HG02623 (cell line): ENCODE measurements at regions not wholly inside any gene's neighbourhood (a gene's known extent, or its start where the extent isn't known, plus 50 kb on each side); places are given as distances from the start of the nearest gene placed in this dataset.

Experiments
- ATAC-seq: cut with Tn5 transposase; IDR thresholded peaks from one replicate; pipeline ENCODE4 v1.9.1; 2021; ENCODE audit warnings: moderate library complexity; ENCODE audit not compliant: unreplicated experiment

DNA sequence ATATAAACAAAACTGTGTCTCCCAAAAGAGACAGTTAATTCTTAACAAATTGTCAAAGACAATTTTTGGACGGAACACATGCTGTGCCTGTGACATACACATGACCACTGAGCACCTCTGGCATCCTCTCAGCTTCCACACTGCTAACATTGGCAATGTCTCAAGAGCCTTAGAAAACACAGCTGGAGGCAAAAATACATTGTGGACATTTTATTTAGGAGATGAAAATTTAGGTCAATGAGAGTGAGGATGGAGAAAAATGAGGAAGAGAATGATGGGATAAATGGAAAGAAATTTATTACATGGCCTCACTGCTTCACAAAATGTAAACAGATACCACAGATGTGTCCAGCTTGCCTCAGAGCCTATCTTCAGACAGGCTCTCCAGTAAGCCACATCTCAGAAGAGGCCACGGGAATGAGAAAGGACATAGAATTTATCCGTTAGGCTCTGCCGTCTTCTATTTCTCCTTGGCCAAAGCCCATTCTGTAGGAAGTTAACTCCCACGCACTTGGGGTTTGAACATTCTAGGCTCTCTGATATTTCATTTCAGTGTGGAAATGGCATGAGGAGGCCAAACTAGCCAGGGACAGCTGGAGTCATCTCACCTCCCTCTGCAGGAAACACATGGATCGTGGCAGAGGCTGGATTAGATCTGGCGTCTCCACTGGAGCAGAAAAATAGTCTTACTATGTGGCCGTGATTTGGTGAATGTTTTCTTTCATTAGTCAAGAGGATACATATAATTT is 519.4 kb upstream of the DSEL start:
- no peak for ATAC-seq

DNA sequence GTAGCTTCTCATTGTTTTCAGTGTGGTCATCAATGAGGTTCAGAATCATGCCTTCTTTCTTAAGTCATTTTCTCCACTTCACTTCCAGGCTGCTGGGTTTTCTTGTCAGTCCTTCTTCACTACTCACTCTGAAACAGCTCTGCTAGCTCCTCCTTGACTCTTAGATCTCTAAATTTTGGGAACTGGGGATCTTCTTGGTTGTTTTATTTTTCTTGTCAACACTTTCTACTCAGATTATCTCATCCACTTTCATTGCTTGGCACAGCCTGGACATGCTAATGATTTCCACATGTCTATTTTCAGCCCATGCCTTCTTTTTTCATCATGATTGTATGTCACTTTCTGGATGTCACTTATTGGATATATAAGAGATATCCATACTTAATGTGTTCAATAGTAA is 517.8 kb upstream of the DSEL start:
- no peak for ATAC-seq

DNA sequence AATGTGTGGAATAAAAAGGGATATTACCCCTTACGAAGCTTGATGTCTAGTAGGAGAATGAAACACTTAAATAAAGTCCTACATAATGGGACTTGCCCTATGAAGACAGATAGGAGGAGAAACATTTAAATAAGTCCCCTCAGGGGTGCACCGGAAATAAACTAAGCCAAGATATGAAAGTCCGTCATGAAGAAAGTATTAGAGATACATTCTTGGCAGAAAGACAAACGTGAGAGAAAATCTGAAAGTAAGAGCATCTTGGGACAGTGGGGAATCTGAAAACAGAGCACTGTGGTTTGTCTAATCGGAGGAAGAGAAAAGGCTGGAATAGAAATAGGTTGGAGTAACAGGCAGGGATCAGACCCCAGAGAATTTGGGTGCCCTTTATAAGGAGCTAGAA is 516.9 kb upstream of the DSEL start:
- ATAC-seq: no peak

DNA sequence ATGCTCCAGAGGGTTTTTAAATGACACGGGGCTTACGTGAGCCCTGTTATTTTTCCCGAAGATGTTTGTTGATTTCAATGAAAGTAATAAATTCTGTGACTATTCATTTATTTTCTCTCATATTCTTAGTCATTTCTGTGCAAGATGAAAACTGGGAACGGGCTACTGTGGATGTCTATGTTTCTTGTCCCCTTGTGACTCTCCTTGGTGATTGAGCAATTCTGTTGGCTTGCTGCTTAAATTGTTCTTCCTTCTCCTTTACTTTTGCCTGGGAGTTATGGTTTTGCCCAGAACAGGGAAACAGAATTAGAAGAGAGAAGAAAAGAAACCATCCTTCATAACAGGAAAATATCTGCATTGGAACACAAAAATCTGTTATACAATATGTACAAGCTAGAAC is 508.2 kb upstream of the DSEL start:
- no peak for ATAC-seq

DNA sequence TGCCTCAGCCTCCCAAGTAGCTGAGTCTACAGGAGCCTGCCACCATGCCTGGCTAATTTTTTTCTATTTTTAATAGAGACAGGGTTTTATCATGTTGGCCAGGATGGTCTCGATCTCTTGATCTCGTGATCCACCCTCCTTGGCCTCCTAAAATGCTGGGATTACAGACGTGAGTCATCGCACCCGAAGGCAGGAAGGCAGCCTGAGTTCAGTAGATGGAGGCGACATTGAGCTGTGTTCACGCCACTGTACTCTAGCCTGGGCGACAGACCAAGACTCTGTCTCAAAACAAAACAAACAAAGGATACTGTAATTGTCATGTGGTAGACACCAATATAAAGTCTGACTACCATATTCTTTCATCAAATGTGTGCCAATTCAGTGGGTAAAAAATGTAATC is 500.9 kb upstream of the DSEL start:
- ATAC-seq: no peak

DNA sequence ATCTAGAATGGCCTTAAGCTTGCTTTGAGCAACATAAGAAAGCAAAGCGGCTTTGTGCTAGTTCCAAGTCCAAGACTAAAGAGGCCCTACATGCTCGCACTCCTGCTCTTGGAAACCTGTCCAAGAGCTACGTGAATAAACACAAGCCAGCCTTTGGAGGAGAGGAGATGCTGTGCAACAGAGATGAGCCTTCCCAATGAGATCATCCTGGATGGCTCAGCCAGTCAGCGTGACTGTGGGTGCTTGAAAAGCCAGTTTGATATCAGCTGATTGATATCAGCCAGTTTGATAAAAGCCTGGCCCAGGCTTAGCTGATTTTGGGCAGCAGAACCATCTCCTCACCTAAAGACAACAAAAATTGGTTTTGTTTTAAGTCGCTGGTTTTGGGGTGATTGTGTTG is 481.0 kb upstream of the DSEL start:
- ATAC-seq: no peak

DNA sequence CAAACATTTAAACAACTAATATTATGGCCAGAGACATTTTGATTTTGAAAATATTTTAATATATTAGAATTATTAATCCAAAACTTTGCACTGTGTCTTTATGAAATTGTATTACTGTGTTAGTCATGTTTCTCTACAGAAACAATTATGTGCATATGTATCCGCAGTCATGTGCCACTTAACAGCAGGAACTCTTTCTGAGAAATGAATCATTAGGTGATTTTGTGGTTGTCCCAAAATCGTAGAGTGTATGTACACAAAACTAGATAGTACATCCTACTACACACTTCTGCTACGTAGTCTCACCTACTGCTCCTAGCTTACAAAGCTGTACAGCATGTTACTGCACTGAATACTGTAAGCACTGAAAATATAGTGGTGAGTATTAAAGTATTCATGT is 479.2 kb upstream of the DSEL start:
- ATAC-seq: no peak

DNA sequence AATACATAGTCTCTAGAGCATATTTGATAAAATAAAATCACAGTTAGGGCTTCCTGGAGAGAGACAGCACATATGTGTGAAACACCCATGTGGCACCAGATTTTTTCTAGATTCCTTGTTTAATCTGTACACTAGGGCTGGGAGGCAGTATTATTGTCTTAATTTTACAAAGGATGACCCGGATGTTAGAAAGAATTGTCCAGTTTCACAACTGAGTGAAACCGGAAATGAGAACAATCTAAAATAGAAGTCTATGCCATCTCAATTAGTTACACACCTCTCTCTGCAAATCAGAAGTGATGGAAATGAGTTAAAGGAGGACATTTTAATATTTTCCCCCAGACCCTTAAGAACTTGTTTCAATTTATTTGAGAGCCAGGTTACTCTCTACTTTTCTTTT is 463.7 kb upstream of the DSEL start:
- no peak for ATAC-seq

DNA sequence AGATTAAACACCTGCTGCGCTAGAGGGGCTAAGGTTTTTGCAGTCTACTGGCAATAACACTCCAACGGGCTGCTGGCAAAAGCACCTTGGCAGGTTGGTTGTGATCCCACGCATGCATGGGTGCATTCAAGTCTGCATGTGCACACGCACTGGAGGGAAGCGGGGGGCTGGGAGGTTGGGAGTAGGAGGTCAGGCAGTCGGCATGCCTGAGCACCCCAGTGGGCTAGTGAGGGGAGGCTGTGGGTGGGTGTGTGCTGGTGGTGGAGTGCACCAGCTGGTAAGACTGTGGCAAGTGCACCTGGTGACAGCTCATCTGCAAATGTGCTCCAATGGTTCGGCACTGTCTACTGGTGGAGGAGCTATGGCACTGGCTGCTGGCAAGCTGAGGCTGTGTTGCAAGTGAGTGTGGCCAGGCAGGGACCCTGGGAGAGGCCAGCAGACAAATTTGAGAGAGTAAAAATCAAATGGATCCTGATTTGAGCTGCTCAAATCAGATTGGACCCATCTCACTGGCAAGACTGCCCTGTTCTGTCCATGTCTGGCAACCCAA is 460.6 kb upstream of the DSEL start:
- ATAC-seq: no peak

DNA sequence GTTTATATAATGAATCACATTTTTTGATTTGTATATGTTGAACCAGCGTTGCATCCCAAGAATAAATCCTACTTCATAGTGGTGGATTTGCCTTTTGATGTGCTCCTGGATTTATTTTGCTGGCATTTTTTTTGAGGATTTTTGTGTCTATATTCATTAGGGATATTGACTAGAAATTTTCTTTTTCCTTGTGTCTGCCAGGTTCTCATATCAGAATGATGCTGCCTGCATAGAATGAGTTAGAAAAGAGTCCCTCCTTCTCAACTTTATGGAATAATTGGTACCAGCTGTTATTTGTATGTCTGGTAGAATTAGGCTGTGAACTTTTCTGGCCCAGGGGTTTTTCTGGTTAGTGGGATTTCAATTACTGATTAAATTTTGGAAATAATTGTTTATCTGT is 457.4 kb upstream of the DSEL start:
- no peak for ATAC-seq

DNA sequence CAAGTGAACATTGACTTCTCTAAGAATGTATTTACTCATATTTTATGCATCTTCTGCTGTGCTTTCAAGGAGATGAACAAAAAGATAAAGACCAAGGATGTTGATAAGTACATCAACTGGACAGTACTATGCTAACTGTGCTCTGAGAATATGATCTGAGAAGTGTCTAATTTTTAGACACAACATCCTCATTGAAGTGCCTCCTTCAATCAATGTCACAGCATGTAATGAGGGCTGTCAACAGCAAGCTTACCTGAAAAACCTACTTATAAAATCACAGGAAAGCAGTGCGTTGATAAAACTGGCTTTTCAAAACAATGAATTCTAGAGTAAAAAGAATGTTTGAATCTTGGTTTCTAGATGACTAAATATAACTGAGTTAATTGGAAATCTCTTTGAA is 452.9 kb upstream of the DSEL start:
- ATAC-seq: no peak

DNA sequence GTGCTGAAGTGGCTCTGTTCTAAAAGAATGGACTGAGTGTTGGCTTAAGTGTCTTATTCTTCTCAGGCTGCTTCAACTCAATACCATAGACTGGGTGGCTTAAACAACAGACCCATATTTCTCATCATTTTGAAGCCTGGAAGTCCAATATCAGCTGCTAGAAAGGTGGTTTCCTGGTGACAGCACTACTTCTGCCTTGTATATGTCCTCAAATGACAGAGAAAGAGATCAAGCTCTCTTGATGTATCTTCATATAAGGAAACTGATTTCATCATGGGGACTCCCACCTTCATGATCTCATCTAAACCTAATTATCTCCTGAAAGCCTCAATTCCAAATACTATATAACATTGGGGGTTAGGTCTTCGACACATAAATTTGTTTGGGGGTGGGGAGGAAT is 449.7 kb upstream of the DSEL start:
- no peak for ATAC-seq

DNA sequence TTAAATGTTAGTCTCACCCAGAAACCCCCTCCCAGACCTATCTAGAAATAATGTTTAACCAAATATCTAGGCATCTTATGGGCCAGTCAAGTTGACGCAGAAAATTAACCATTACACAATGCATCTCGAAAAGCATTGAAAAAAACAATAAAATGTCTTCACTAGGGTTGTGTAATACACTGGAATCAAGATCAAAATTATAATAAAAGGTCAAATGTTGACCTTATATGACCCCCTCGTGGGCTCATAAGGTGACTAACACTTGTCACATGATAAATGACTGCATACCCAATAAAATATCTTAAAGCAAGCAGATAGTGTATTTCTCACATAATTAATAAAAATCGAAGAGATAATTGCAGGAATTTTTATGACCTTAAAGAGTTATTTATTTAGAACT is 447.9 kb upstream of the DSEL start:
- no peak for ATAC-seq

DNA sequence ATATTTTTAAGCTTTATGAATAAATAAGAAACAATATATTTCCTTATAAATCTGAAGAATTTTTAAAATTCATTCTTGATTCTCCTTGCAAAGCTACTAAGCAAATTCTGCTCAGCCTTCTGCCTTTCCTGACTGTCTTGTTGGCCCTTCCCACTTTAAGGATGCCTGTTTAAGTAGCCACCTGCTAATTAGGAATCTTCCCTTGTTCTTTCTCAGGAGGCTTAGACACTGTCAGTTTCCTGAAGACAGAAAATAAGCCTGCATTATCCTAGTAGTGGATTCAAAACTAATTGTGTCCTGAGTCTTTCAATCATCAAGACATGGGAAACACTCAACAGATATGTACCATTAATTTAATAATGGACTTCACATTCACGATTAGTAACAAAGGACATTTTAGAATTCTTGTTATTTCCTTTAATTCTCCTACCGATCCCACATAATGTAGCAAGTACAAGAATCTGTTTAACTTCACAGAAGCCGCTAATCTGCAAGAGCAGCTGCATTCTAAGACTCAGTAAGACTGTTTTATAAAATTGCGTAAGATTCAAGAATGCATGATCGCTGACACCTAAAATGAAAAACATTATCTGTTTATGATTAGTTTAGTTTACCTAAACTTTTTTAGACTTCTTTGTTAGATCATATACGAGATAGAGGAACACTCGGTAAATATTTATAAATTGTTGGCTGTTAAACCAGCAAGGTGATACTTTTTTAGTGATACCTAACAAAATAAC is 445.4 kb upstream of the DSEL start:
- ATAC-seq: no peak

DNA sequence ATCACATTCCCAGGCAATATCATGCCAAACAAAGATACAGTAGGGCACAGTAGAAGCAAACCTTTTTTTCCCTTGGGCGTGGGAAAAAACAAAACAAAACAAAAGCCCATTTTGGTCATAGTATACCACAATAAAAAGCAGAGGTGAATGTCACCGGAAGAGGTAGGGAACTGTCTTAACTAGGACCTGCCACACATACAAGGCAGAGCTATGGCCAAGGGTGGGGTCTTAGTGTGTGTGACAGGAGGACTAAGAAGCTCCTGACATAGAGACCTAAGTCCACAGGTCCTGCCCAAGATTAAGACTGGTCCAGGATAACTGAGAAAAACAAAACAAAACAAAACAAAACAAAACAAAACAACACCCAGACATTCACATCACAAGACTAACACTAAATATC is 441.2 kb upstream of the DSEL start:
- no peak for ATAC-seq

DNA sequence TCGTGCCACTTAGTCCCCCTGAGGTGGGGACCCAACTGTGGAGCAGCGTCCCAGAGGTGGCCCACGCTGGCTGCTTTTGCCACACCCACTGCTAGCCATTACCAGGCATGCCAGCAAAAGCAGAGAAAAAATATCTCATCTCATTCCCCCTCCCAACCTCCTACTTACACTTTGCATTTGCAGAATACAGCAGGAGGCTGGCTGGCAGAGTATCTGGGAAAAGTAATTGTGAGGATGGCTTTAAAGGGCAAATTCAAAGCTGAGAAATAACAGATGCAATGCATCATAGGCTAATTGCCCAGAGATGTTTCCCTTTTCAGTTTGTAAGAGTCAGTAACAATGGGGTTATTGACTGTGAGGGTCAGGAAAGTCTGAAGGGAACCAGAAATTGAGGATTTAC is 438.1 kb upstream of the DSEL start:
- no peak for ATAC-seq

DNA sequence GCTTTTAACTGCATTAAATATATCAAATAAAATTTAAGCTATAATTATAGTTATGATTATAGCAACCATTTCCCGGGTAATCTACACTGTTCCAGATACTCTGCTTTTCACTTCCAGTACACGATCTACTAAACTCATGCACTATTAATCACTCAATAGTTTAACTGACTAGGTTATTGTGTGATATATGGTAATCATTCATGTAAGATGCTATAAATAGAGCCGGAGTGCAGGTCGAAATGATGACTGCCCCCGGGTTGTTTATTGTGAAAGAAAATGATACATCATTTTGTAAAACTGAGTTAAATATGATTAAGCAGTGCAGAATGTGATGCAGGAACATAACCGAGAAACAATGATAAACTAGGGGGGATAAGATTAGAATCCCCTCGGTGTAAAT is 434.6 kb upstream of the DSEL start:
- ATAC-seq: no peak

DNA sequence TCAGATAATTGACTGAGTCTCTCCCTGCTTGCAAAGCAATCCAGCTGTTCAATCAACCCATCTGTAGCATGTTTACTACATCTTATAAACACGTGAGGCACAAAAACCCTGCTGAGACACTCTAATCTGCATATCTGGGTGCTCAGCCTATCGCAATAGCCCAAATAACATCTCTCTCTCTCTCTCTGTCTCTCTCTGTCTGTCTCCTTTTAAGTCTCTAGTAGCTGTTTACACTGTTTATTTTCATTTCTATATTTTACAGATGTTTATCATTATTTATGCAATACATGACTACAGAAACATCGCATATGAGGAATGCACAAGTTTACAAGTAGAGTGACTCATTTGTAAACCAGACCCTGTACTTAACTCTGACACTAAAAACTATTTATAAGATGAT is 422.1 kb upstream of the DSEL start:
- no peak for ATAC-seq

DNA sequence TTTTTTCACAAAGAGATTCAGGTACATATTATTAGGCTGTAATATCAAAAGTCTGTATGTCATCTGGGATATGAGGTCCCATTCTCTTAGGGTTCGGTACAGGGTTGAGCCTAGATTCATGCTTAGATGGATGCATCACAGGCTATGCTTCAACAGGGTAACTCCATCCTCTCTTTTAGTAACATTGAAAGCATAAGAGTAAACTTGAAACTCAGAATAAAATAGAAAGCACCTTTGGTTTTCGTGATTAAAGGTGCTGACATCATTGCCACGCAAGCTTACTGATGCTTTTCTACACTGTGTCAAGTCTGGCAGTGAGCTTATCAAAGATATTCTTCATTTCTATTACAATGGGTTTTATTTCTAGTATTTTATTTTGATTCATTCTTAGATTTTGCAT is 419.1 kb upstream of the DSEL start:
- no peak for ATAC-seq

DNA sequence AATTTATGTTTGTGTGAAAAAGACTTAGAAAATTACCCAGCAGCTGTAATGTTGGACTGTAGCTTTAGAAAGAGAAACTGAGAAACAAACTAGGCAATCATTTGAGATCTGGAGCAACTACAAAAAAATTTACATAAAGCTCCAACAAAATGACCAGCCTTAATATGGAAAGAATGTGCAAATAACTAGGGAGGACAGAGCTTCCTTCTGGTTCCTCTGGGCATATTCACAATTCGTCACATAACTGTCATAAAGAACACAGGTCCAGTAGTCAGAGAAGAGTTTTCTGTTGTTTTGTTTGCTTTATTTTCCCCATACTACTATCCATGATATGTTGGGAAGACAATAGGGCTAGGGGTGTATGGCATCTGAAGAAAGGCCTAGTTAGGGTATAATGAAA is 416.8 kb upstream of the DSEL start:
- no peak for ATAC-seq

DNA sequence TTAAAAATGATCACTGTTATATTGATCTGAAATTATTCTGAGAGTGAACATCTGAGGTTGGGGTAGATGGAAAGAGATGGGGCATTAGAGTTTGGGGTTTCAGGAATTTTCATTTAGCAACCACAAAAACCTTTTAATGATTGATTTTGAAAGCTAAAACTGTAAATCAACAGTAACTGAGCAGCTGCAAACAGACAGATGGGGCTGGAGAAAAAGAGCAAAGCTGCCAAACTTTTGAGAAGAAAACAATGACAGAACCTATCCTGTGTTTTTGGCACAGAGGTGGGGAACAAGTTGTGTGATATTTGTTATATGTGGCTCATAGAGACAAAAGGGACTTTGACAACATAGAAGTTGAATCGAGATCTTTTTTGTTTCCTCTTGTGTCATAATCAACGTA is 415.8 kb upstream of the DSEL start:
- ATAC-seq: no peak
